ENCODE measurements at regions not wholly inside any gene's neighbourhood (a gene's known extent, or its start where the extent isn't known, plus 50 kb on each side); places are given as distances from the start of the nearest gene placed in this dataset.

- Histone ChIP-seq H2BK120ac (ENCODE audit: low read depth, low read length) (no peak overlapping the region), H3K9ac (ENCODE audit: low read depth, low read length) (no peak overlapping the region), H3K27ac (ENCODE audit: insufficient read depth, low read length) (no peak overlapping the region), H2BK5ac (ENCODE audit: low read depth, low read length, poor library complexity, severe bottlenecking) (no peak overlapping the region), H2AFZ (replicated peaks; ENCODE audit: low read length, poor library complexity) (no peak overlapping the region), H4K8ac (ENCODE audit: low read depth in 2 of 2, low read length in 2 of 2) (no peak overlapping the region), H3K36me3 (ENCODE audit: control insufficient read depth, insufficient read depth, low read length) (no peaks in the 10 kb centered on the region), H3K27me3 (ENCODE audit: control insufficient read depth, insufficient read depth, low read length) (peaks cover 22% of the 10 kb centered on the region), H3K79me1 (ENCODE audit: low read depth in 1 of 2, low read length in 2 of 2) (no peaks in the 10 kb centered on the region), H2AK9ac (replicated peaks; ENCODE audit: low read depth, low read length, poor library complexity) (no peak overlapping the region), H3K4me2 (ENCODE audit: low read depth, low read length) (no peak overlapping the region), H4K20me1 (ENCODE audit: insufficient read depth, low read length) (no peaks in the 10 kb centered on the region), H3K23ac (ENCODE audit: low read depth, low read length) (no peak overlapping the region), H3K9me1 (ENCODE audit: insufficient read depth, low read length) (no peaks in the 10 kb centered on the region), H3K4ac (ENCODE audit: low read depth, low read length) (no peak overlapping the region), H3K18ac (ENCODE audit: low read depth, low read length) (no peak overlapping the region), H2AK5ac (ENCODE audit: low read depth, low read length) (no peak overlapping the region), H4K5ac (ENCODE audit: low read depth, low read length) (no peak overlapping the region), H3K14ac (replicated peaks; ENCODE audit: low read depth, low read length) (no peak overlapping the region), H3K4me3 (ENCODE audit: insufficient read depth, low read depth, low read length) (no peak overlapping the region), H3K56ac (ENCODE audit: extremely low read depth, insufficient read depth, low read length) (no peak overlapping the region), H4K91ac (ENCODE audit: insufficient read depth, low read depth, low read length) (no peak overlapping the region), H2BK15ac (ENCODE audit: low read depth, low read length) (no peak overlapping the region), H3K9me3 (ENCODE audit: control insufficient read depth, insufficient read depth, low read length) (no peaks in the 10 kb centered on the region), H3K4me1 (ENCODE audit: control insufficient read depth, insufficient read depth, low read length) (no peaks in the 10 kb centered on the region), H2BK20ac (ENCODE audit: low read depth, low read length) (no peak overlapping the region)
- intact Hi-C loops (cut with micrococcal nuclease) (no loop called here), dilution Hi-C loops (cut with HindIII; ENCODE audit: low sequenced_read_pairs, unreplicated experiment) (no loop called here), in situ Hi-C loops (cut with MboI; ENCODE audit: low sequenced_read_pairs) (no loop called here)
- DNase-seq, result no peak
- WGBS, 2 experiments (ENCODE audit: extremely low coverage in 2 of 2, insufficient read length in 1 of 2), result no CpG with 5 or more reads among the region's 5 CpGs
- TF ChIP-seq MAZ (IDR thresholded peaks at IDR 0.05; ENCODE audit: borderline replicate concordance, low read depth, low read length) (no peak), CTCF (conservative IDR thresholded peaks at IDR 0.05; ENCODE audit: low read depth, low read length) (no peak), CHD1 (IDR thresholded peaks at IDR 0.05; ENCODE audit: low read depth, low read length) (no peak), BHLHE40 (IDR thresholded peaks at IDR 0.05; ENCODE audit: low read depth, low read length) (no peak), MAFK (IDR thresholded peaks at IDR 0.05; ENCODE audit: low read depth, low read length) (no peak; the same call in 1 of the 2 replicates), USF2 (IDR thresholded peaks at IDR 0.05; ENCODE audit: low read depth, low read length) (no peak), RCOR1 (IDR thresholded peaks at IDR 0.05; ENCODE audit: insufficient replicate concordance, low read length) (no peak), POLR2A (IDR thresholded peaks at IDR 0.05; ENCODE audit: low read depth, low read length) (no peak), CEBPB (IDR thresholded peaks at IDR 0.05; ENCODE audit: low read depth, low read length) (no peak), SMC3 (IDR thresholded peaks at IDR 0.05; ENCODE audit: low read depth, low read length) (no peak), MXI1 (IDR thresholded peaks at IDR 0.05; ENCODE audit: borderline replicate concordance, low read depth, low read length) (no peak), RFX5 (IDR thresholded peaks at IDR 0.05; ENCODE audit: low read depth, low read length) (no peak), FOS (IDR thresholded peaks at IDR 0.05; ENCODE audit: low read depth, low read length) (no peak), RAD21 (IDR thresholded peaks at IDR 0.05; ENCODE audit: low read length) (no peak)
- no peak for ATAC-seq (ENCODE audit: low read depth)
- ChIA-PET CTCF (no interaction called here), POLR2A (ENCODE audit: unreplicated experiment) (no interaction called here)
- BruUV-seq (replicated peaks), result no TSS peak
Measured at GRCh38 chr2:56030062-56030461, 106.5 kb upstream of the EFEMP1 start.

Measured in IMR-90 (cell line).